Neural crest cell (in vitro differentiated cells): ENCODE measurements at regions not wholly inside any gene's neighbourhood (a gene's known extent, or its start where the extent isn't known, plus 50 kb on each side); places are given as distances from the start of the nearest gene placed in this dataset.

Experiments
- DNase-seq: peaks from one replicate; pipeline ENCODE4 v3.0.0; 2021; ENCODE audit warnings: low read depth, mixed read lengths, low spot score
- H3K27ac Mint-ChIP-seq: one replicate; pipeline ENCODE4 v1.8.0; 2021; ENCODE audit warnings: mild to moderate bottlenecking, mixed read lengths; ENCODE audit not compliant: unreplicated experiment
- H3K27me3 Mint-ChIP-seq: 2 replicates; pipeline ENCODE4 v1.8.0; 2021; ENCODE audit warnings: low read depth, mild to moderate bottlenecking, mixed read lengths
- H3K36me3 Mint-ChIP-seq: 2 replicates; pipeline ENCODE4 v1.8.0; 2021; ENCODE audit warnings: low read depth, mild to moderate bottlenecking, mixed read lengths
- H3K4me1 Mint-ChIP-seq: 2 replicates; pipeline ENCODE4 v1.8.0; 2021; ENCODE audit warnings: mixed read lengths
- H3K4me3 Mint-ChIP-seq: one replicate; pipeline ENCODE4 v1.8.0; 2021; ENCODE audit warnings: mild to moderate bottlenecking, mixed read lengths
- H3K9me3 Mint-ChIP-seq: 2 replicates; pipeline ENCODE4 v1.8.0; 2021; ENCODE audit warnings: mixed read lengths
- CTCF ChIP-seq: fragments of 200-600 bp; sonication (generic); conservative IDR thresholded peaks from 2 replicates; pipeline ENCODE4 v1.5.0; 2021; ENCODE audit warnings: antibody characterized with exemption, mild to moderate bottlenecking

DNA sequence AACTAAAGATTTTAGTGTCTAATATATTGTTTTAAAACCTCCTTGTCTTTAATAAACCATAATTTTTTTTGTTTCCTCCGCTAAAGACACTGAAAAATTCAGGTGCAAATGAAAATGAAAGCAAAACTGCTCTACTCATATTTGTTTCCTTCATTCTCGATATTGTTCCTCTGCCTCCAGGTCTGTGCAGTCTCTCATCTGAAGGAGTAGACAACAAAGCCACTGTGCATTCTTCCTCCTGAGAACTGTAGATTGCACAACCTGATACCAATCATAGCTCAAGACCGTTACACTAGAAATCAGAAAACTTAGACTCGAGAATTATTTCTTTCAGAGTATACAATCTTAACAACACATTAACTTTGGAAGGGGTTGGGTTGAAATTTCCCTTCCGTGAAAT, 373.1 kb upstream of the CXADR start:
- H3K36me3 Mint-ChIP-seq, result no peaks in the 10 kb centered on the region
- no peak overlapping the region for H3K27ac Mint-ChIP-seq
- H3K4me3 Mint-ChIP-seq, result no peak overlapping the region

DNA sequence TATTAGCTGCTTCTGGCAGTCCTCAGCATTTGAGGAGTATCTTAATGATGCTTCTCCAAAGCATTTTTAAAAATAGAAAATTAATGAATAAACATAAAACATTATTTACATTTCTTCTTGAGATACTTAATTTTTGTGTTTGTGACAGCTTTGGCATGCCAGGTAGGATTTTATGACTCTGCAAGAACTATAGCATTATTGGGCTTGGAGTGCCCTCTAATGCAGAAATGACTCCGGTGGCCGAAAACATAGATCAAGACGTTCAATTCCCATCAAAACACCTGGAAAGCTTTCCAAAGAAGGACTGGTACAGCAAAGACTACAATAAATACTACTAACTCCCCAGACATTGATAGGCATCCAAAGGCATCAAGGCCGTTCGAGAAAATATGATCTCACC, 366.4 kb upstream of the CXADR start:
- no peak for DNase-seq
- Mint-ChIP-seq H3K4me3 (no peak overlapping the region), H3K9me3 (no peaks in the 10 kb centered on the region), H3K36me3 (no peaks in the 10 kb centered on the region), H3K27me3 (no peaks in the 10 kb centered on the region), H3K4me1 (no peaks in the 10 kb centered on the region), H3K27ac (no peak overlapping the region)
- no peak for TF ChIP-seq CTCF

More for the DNA sequence above, 373.1 kb upstream of the CXADR start:
- no peaks in the 10 kb centered on the region for H3K27me3 Mint-ChIP-seq
- no peaks in the 10 kb centered on the region for H3K4me1 Mint-ChIP-seq
- H3K9me3 Mint-ChIP-seq, result no peaks in the 10 kb centered on the region
- DNase-seq, result no peak
- no peak for TF ChIP-seq CTCF

DNA sequence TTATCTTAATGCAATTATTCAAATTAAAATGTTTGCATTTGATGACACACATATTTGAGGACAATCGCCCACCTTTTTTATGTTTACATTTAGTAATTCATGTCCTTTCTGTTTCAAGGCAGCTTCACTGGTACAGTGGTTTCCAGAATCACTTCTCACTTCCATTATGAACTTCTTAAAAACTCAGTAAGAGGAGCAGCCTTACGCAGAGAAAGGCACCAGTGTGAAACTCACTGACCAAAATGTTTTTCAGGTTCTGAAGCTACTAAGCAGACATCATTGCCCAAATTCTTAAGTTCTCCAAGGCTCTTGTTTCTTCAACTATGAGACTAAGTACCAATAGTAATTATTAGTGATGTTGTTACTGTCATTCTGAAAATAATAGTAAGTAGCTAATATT, 353.1 kb upstream of the CXADR start:
- TF ChIP-seq CTCF, result no peak
- no peaks in the 10 kb centered on the region for H3K27me3 Mint-ChIP-seq
- no peak overlapping the region for H3K27ac Mint-ChIP-seq
- no peaks in the 10 kb centered on the region for H3K9me3 Mint-ChIP-seq
- H3K4me3 Mint-ChIP-seq, result no peak overlapping the region
- no peaks in the 10 kb centered on the region for H3K4me1 Mint-ChIP-seq
- H3K36me3 Mint-ChIP-seq, result no peaks in the 10 kb centered on the region
- no peak for DNase-seq

DNA sequence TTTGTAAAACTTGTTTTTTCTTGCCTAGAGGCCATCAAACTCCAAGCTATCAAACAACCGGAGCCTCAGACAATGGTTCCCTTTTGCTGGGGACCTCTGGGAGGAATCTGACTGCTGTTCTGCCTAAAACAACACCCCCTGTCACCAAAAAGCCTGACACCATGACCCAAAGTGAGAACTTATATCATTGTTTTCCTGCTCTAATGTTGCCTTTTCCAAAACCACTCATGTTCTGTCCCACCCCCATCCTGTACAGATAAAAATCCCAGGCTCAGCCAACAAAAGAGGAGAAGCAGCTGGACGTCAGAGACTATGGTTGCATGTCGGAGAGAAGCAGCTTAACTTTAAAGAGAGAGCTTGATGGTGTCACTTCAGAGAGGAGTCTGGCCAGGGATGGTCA, 327.2 kb upstream of the CXADR start:
- Mint-ChIP-seq H3K4me1 (peaks cover 7% of the 10 kb centered on the region), H3K27ac (no peak overlapping the region), H3K9me3 (peaks cover 20% of the 10 kb centered on the region), H3K27me3 (no peaks in the 10 kb centered on the region), H3K36me3 (peaks cover 2% of the 10 kb centered on the region), H3K4me3 (no peak overlapping the region)
- no peak for TF ChIP-seq CTCF
- no peak for DNase-seq

DNA sequence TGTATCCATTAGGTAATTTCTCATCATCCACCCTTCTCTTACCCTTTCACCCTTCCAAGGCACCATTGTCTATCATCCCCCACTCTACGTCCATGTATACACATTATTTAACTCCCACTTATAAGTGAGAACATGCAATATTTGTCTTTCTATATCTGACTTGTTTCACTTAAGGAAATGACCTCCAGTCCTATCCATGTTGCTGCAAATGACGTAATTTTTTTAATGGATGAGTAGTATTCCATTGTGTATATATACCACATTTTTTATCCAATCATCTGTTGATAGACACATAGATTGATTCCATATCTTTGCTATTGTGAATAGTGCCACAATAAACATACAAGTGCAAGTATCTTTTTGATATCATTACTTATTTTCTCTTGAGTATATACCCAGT, 322.9 kb upstream of the CXADR start:
- no peak for TF ChIP-seq CTCF

More for the DNA sequence above, 322.9 kb upstream of the CXADR start:
- Mint-ChIP-seq H3K4me3 (no peak overlapping the region), H3K36me3 (peaks cover 7% of the 10 kb centered on the region), H3K27me3 (no peaks in the 10 kb centered on the region), H3K9me3 (peaks cover 29% of the 10 kb centered on the region), H3K27ac (no peak overlapping the region), H3K4me1 (peaks cover 7% of the 10 kb centered on the region)
- DNase-seq, result no peak
